ENCODE measurements at regions not wholly inside any gene's neighbourhood (a gene's known extent, or its start where the extent isn't known, plus 50 kb on each side); places are given as distances from the start of the nearest gene placed in this dataset.

DNA sequence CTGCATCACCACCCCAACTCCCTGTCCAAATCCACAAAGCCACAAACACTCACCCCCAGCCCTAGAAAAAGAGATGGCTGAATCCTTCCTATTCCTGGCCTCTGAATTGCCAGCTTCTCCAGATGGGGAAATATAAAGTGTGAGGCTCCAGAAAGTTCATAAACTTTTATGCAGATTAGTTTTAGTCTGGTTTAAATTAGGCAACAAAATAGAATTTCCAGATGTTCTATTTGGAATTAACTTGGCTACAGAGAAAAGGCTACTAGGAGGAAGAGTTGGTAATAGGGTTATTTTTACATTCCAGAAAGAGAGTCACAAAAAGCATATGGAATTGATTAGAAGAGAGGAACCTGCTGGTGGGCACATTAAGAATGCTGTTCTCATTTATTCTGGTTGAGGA lies 56.0 kb downstream of the EN1 start:
- H3K36me3 ChIP-seq (ENCODE audit: insufficient read depth, low read length, poor library complexity, severe bottlenecking) = no peaks in the 10 kb centered on the region
- no peak overlapping the region for H3K27ac ChIP-seq (ENCODE audit: low read depth, low read length, poor library complexity, severe bottlenecking)
- intact Hi-C loops (cut with micrococcal nuclease; ENCODE audit: unreplicated experiment) = no loop called here
- no TSS peak for BruUV-seq (replicated peaks)
- POLR2A ChIA-PET (ENCODE audit: low non-redundant PET) = no interaction called here
- no peaks in the 10 kb centered on the region for H3K27me3 ChIP-seq (replicated peaks; ENCODE audit: insufficient read depth, low read depth, low read length, poor library complexity)
- no peaks in the 10 kb centered on the region for H3K9me3 ChIP-seq (ENCODE audit: low read depth, low read length, poor library complexity, severe bottlenecking)
- no peak overlapping the region for H3K4me3 ChIP-seq (ENCODE audit: low read depth, low read length, poor library complexity, severe bottlenecking)
- peak; percentile 14 for DNase-seq (ENCODE audit: low spot score)
- CTCF ChIA-PET = no interaction called here
- TF ChIP-seq EZH2 (IDR thresholded peaks at IDR 0.05; ENCODE audit: borderline replicate concordance, low read depth, low read length, poor library complexity, severe bottlenecking) (no peak), CTCF (conservative IDR thresholded peaks at IDR 0.05; ENCODE audit: low read depth, low read length) (no peak)
- H3K4me1 ChIP-seq (ENCODE audit: insufficient read depth, low read length, poor library complexity, severe bottlenecking) = no peaks in the 10 kb centered on the region

DNA sequence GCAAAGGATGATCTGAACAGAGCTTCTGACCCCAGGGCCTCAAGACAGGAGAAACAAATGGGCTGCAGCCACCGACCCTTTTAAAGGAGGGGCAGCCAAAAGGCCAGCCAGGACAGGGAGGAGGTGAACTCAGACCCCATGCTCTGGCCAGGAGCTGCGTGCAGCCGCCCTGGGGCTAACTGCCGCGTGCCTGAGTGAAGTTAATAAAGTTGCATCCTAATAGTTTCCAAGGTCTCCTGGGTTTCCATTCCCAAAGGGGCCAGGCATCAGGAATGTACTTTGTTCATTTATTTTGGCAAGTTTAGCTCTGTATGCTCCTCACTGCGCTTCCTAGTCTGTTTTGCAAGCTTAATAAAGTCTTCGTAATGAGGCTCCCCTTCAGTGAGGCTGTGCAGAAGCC lies 60.7 kb downstream of the EN1 start:
- H3K4me3 ChIP-seq (ENCODE audit: low read depth, low read length, poor library complexity, severe bottlenecking) = no peak overlapping the region
- ChIA-PET CTCF (no interaction called here), POLR2A (ENCODE audit: low non-redundant PET) (no interaction called here)
- no peak overlapping the region for H3K27ac ChIP-seq (ENCODE audit: low read depth, low read length, poor library complexity, severe bottlenecking)
- H3K4me1 ChIP-seq (ENCODE audit: insufficient read depth, low read length, poor library complexity, severe bottlenecking) = no peaks in the 10 kb centered on the region
- H3K27me3 ChIP-seq (replicated peaks; ENCODE audit: insufficient read depth, low read depth, low read length, poor library complexity) = no peaks in the 10 kb centered on the region
- no peaks in the 10 kb centered on the region for H3K36me3 ChIP-seq (ENCODE audit: insufficient read depth, low read length, poor library complexity, severe bottlenecking)
- H3K9me3 ChIP-seq (ENCODE audit: low read depth, low read length, poor library complexity, severe bottlenecking) = no peaks in the 10 kb centered on the region
- no peak for DNase-seq (ENCODE audit: low spot score)
- BruUV-seq (replicated peaks) = no TSS peak
- TF ChIP-seq CTCF (conservative IDR thresholded peaks at IDR 0.05; ENCODE audit: low read depth, low read length) (no peak), EZH2 (IDR thresholded peaks at IDR 0.05; ENCODE audit: borderline replicate concordance, low read depth, low read length, poor library complexity, severe bottlenecking) (no peak)
- intact Hi-C loops (cut with micrococcal nuclease; ENCODE audit: unreplicated experiment) = no loop called here

DNA sequence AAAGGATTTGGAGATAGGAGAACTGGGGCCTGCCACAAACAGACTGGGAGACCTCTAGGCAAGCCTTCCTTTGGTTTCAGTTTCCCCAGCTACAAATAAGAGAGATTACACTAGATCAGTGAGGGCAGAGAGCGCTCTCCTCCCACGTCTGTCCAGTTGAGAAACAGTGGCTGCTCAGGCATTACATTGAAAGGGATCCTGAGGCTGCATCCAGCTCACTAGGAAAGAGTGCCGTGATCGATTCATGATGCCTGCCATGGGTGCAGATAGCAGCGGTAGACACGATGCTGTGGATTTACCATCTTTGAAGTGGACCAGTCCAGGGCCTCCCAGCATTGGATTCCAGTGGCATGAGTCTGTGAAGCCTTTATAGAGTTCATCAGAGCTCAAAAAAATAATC lies 62.6 kb downstream of the EN1 start:
- no peaks in the 10 kb centered on the region for H3K9me3 ChIP-seq (ENCODE audit: low read depth, low read length, poor library complexity, severe bottlenecking)
- intact Hi-C loops (cut with micrococcal nuclease; ENCODE audit: unreplicated experiment) = no loop called here
- ChIA-PET POLR2A (ENCODE audit: low non-redundant PET) (no interaction called here), CTCF (no interaction called here)
- no peaks in the 10 kb centered on the region for H3K4me1 ChIP-seq (ENCODE audit: insufficient read depth, low read length, poor library complexity, severe bottlenecking)
- no peak overlapping the region for H3K27ac ChIP-seq (ENCODE audit: low read depth, low read length, poor library complexity, severe bottlenecking)
- TF ChIP-seq EZH2 (IDR thresholded peaks at IDR 0.05; ENCODE audit: borderline replicate concordance, low read depth, low read length, poor library complexity, severe bottlenecking) = no peak
- TF ChIP-seq CTCF (conservative IDR thresholded peaks at IDR 0.05; ENCODE audit: low read depth, low read length) = no peak
- no TSS peak for BruUV-seq (replicated peaks)
- no peak for DNase-seq (ENCODE audit: low spot score)
- no peaks in the 10 kb centered on the region for H3K27me3 ChIP-seq (replicated peaks; ENCODE audit: insufficient read depth, low read depth, low read length, poor library complexity)
- H3K4me3 ChIP-seq (ENCODE audit: low read depth, low read length, poor library complexity, severe bottlenecking) = no peak overlapping the region
- no peaks in the 10 kb centered on the region for H3K36me3 ChIP-seq (ENCODE audit: insufficient read depth, low read length, poor library complexity, severe bottlenecking)

All from A673 (cell line).